Peyer's patch (tissue), 4 donors: ENCODE measurements at regions not wholly inside any gene's neighbourhood (a gene's known extent, or its start where the extent isn't known, plus 50 kb on each side); places are given as distances from the start of the nearest gene placed in this dataset.

Experiments used
- POLR2A ChIP-seq, 2 donors: fragments of 450-650 bp; IDR thresholded peaks; one replicate each; pipeline ENCODE4 v1.5.1; 2017; ENCODE audit warnings: antibody characterized with exemption in 2 of 2, mild to moderate bottlenecking in 2 of 2, moderate library complexity in 2 of 2
- TF ChIP-seq, protein P1 (sequence below), 6 experiments: fragments of 450-650 bp in 4 of 6; fragments of 200-600 bp in 2 of 6; sonication (generic) in 1 of 6; IDR thresholded peaks; one replicate each; pipeline ENCODE4 v1.5.1; 2017 to 2019; ENCODE audit warnings: antibody characterized with exemption in 6 of 6, mild to moderate bottlenecking in 3 of 6, moderate library complexity in 1 of 6

DNA sequence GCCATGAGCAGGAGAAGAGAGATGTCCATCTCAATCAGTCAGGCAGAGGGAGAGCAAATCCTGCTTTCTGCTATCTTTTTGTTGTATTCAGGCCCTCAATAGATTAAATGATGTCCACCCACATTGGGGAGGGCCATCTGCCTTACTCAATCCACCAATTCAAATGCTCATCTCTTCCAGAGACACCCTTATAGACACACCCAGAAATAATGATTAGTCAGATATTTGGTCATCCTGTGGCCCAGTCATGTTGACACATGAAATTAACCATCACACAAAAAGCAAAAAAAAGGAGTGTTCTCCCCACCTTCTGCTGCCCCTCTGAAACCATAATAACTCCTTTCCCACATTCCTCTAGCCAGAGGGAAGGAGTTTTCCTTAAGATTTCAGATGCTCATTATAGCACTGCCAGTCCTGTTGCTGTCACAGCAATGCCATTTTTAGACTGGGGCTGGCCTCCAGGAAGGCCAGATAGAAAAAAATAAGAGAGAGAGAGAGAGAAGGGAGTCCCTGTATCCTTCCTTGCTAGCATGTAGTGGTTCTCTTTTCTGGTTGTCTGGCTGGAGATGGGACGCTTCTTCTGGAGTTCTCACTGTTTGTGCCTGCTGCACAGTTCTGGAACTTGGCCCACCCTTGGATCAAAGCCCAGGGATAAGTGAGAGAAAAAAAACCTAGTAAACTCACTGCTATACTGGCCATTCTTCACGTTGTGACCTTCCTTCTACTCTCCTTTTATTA lies 177.7 kb downstream of the RBM46 start:
- TF ChIP-seq, protein P1, sequence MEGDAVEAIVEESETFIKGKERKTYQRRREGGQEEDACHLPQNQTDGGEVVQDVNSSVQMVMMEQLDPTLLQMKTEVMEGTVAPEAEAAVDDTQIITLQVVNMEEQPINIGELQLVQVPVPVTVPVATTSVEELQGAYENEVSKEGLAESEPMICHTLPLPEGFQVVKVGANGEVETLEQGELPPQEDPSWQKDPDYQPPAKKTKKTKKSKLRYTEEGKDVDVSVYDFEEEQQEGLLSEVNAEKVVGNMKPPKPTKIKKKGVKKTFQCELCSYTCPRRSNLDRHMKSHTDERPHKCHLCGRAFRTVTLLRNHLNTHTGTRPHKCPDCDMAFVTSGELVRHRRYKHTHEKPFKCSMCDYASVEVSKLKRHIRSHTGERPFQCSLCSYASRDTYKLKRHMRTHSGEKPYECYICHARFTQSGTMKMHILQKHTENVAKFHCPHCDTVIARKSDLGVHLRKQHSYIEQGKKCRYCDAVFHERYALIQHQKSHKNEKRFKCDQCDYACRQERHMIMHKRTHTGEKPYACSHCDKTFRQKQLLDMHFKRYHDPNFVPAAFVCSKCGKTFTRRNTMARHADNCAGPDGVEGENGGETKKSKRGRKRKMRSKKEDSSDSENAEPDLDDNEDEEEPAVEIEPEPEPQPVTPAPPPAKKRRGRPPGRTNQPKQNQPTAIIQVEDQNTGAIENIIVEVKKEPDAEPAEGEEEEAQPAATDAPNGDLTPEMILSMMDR (IDR thresholded peaks at IDR 0.05): no peak
- TF ChIP-seq POLR2A (IDR thresholded peaks at IDR 0.05): no peak
